ENCODE measurements at regions not wholly inside any gene's neighbourhood (a gene's known extent, or its start where the extent isn't known, plus 50 kb on each side); places are given as distances from the start of the nearest gene placed in this dataset.

GRCh38 chr19:29060813-29061364 lies 152.1 kb downstream of the UQCRFS1 start:
- RAD21 ChIA-PET (ENCODE audit: unreplicated experiment): no interaction called here

More at GRCh38 chr19:29060813-29061364, 152.1 kb downstream of the UQCRFS1 start:
- Histone ChIP-seq H3K36me3 (ENCODE audit: control insufficient read depth in 2 of 2, insufficient read depth in 2 of 2, low read length in 1 of 2) (no peaks in the 10 kb centered on the region), H3K27ac (ENCODE audit: control insufficient read depth, insufficient read depth) (no peak overlapping the region), H3K9ac (ENCODE audit: control insufficient read depth, insufficient read depth, low read length) (no peak overlapping the region), H3K27me3 (replicated peaks in 1 of 2; ENCODE audit: control insufficient read depth in 2 of 2, insufficient read depth in 2 of 2, low read length in 1 of 2) (no peaks in the 10 kb centered on the region), H2AFZ (ENCODE audit: control insufficient read depth, low read depth, low read length) (no peak overlapping the region), H3K4me1 (ENCODE audit: control insufficient read depth, insufficient read depth, low read length) (no peaks in the 10 kb centered on the region), H4K20me1 (ENCODE audit: control insufficient read depth, insufficient read depth) (no peaks in the 10 kb centered on the region), H3K4me3 (no peak overlapping the region), H3K79me2 (ENCODE audit: control insufficient read depth, insufficient read depth, low read length) (no peaks in the 10 kb centered on the region), H3K9me3 (replicated peaks; ENCODE audit: control insufficient read depth, insufficient read depth, low read length) (no peaks in the 10 kb centered on the region; the same call in 2 of the 3 replicates), H3K4me2 (ENCODE audit: control insufficient read depth, insufficient read depth) (no peak overlapping the region)
- FAIRE-seq: no peak
- WGBS (ENCODE audit: insufficient coverage, insufficient replicate concordance, low lambda C conversion rate, missing lambda C conversion rate): 26% methylated on average over 7 of the region's 7 CpGs
- in situ Hi-C loops (cut with MboI): no loop called here
- ChIA-PET POLR2A (interaction anchor here (0.5 kb wide), 1 partner anchor 8 kb away, joined by 3 read pairs; no protein-coding TSS in a partner anchor), CTCF (no interaction called here), SMC1A (ENCODE audit: uncharacterized antibody, unreplicated experiment) (no interaction called here)
- intact Hi-C loops (cut with micrococcal nuclease; ENCODE audit: unreplicated experiment): no loop called here
- DNase-seq (ENCODE audit: low read depth, low spot score): no peak
- ATAC-seq: no peak
- no peak for TF ChIP-seq MTA3 (IDR thresholded peaks at IDR 0.05; ENCODE audit: borderline replicate concordance, low read length)
- TF ChIP-seq CEBPB (IDR thresholded peaks at IDR 0.05; ENCODE audit: borderline replicate concordance in 1 of 2, low read depth in 2 of 2, low read length in 2 of 2): no peak
- TF ChIP-seq ATF7 (IDR thresholded peaks at IDR 0.05; ENCODE audit: low read depth): no peak
- no peak for TF ChIP-seq NR2C2 (IDR thresholded peaks at IDR 0.05; ENCODE audit: borderline replicate concordance, control insufficient read depth, insufficient read length, low read depth)
- TF ChIP-seq ZNF217 (IDR thresholded peaks at IDR 0.05): no peak
- no peak for TF ChIP-seq TARDBP (IDR thresholded peaks at IDR 0.05; ENCODE audit: borderline replicate concordance)
- no peak for TF ChIP-seq ZZZ3 (IDR thresholded peaks at IDR 0.05; ENCODE audit: control insufficient read depth, insufficient read length, low read depth)
- no peak for TF ChIP-seq CBX3 (IDR thresholded peaks at IDR 0.05; ENCODE audit: borderline replicate concordance, low read depth)
- TF ChIP-seq ZBTB33 (IDR thresholded peaks at IDR 0.05): no peak
- no peak for TF ChIP-seq NR2C1 (IDR thresholded peaks at IDR 0.05)
- TF ChIP-seq IKZF1 (conservative IDR thresholded peaks at IDR 0.05): no peak
- TF ChIP-seq PBX3 (IDR thresholded peaks at IDR 0.05; ENCODE audit: insufficient replicate concordance, low read depth, low read length): no peak
- TF ChIP-seq MLLT1 (IDR thresholded peaks at IDR 0.05): no peak
- no peak for TF ChIP-seq POU2F2 (IDR thresholded peaks at IDR 0.05; ENCODE audit: borderline replicate concordance, low read depth, low read length)
- no peak for TF ChIP-seq SPI1 (IDR thresholded peaks at IDR 0.05; ENCODE audit: borderline replicate concordance, insufficient read depth, low read depth, low read length)
- no peak for TF ChIP-seq DPF2 (IDR thresholded peaks at IDR 0.05)
- TF ChIP-seq EGR1 (IDR thresholded peaks at IDR 0.05; ENCODE audit: borderline replicate concordance in 1 of 2, low read depth in 2 of 2, low read length in 2 of 2): no peak
- no TSS peak for BruUV-seq (replicated peaks)
